Activated B cell treated with CpG ODN at 0.5 μM for 24 hours (primary cell): ENCODE measurements at regions not wholly inside any gene's neighbourhood (a gene's known extent, or its start where the extent isn't known, plus 50 kb on each side); places are given as distances from the start of the nearest gene placed in this dataset.

ENCODE experiments used
- ATAC-seq: fragments of 200-7000 bp; cut with Tn5 transposase; one replicate; pipeline ENCODE4 v1.10.0; 2021; ENCODE audit warnings: low read depth, mild to moderate bottlenecking, moderate library complexity
- CTCF ChIA-PET: fragments of 350-600 bp; sonication (Branson Sonifier 250); formaldehyde crosslinking; loops from one replicate; lab custom pipeline; 2021; ENCODE audit warnings: antibody characterized with exemption; lab: Charles Lee
- POLR2A ChIA-PET: fragments of 350-600 bp; sonication (Branson Sonifier 250); formaldehyde crosslinking; loops from one replicate; lab custom pipeline; 2021; ENCODE audit warnings: antibody characterized with exemption; lab: Charles Lee
- DNase-seq: peaks from one replicate; pipeline ENCODE4 v3.0.0; 2022
- H3K27ac Mint-ChIP-seq: one replicate; pipeline ENCODE4 v1.8.0; 2020; ENCODE audit warnings: mixed read lengths
- H3K27me3 Mint-ChIP-seq: one replicate; pipeline ENCODE4 v1.8.0; 2021; ENCODE audit warnings: mixed read lengths
- H3K36me3 Mint-ChIP-seq: one replicate; pipeline ENCODE4 v1.8.0; 2021; ENCODE audit warnings: low read depth, mixed read lengths
- H3K4me1 Mint-ChIP-seq: one replicate; pipeline ENCODE4 v1.8.0; 2021; ENCODE audit warnings: mixed read lengths
- H3K4me3 Mint-ChIP-seq: one replicate; pipeline ENCODE4 v1.8.0; 2020; ENCODE audit warnings: mild to moderate bottlenecking, mixed read lengths
- H3K9me3 Mint-ChIP-seq: one replicate; pipeline ENCODE4 v1.8.0; 2020; ENCODE audit warnings: mixed read lengths
- CTCF ChIP-seq: fragments of 200-600 bp; IDR thresholded peaks from one replicate; pipeline ENCODE4 v1.8.0; 2022; ENCODE audit warnings: antibody characterized with exemption, mild to moderate bottlenecking
- intact Hi-C: fragments of 100-400 bp; cut with micrococcal nuclease; formaldehyde crosslinking; loops from one replicate; pipeline ENCODE4 v1.15.1; 2024

- TF ChIP-seq CTCF: no peak
- Mint-ChIP-seq H3K4me3 (no peak overlapping the region), H3K36me3 (no peaks in the 10 kb centered on the region), H3K27ac (no peak overlapping the region), H3K9me3 (no peaks in the 10 kb centered on the region), H3K4me1 (no peaks in the 10 kb centered on the region), H3K27me3 (peaks cover 8% of the 10 kb centered on the region)
- ATAC-seq: no peak
- CTCF ChIA-PET: no interaction called here
- intact Hi-C loops: no loop called here
- POLR2A ChIA-PET: no interaction called here
- DNase-seq: no peak
Measured at GRCh38 chr2:129709956-129710598, 269.4 kb upstream of the RAB6C start.

- Mint-ChIP-seq H3K4me1 (no peaks in the 10 kb centered on the region), H3K27me3 (peaks cover 8% of the 10 kb centered on the region), H3K9me3 (no peaks in the 10 kb centered on the region), H3K4me3 (no peak overlapping the region), H3K36me3 (no peaks in the 10 kb centered on the region), H3K27ac (no peak overlapping the region)
- intact Hi-C loops: no loop called here
- ChIA-PET POLR2A (no interaction called here), CTCF (no interaction called here)
- no peak for TF ChIP-seq CTCF
- no peak for DNase-seq
- no peak for ATAC-seq
Measured at GRCh38 chr2:129710670-129711495, 268.6 kb upstream of the RAB6C start.

GRCh38 chr2:129711816-129712675 lies 267.4 kb upstream of the RAB6C start:
- intact Hi-C loops: no loop called here
- no peaks in the 10 kb centered on the region for H3K4me1 Mint-ChIP-seq

GRCh38 chr2:129712676-129712985 lies 266.8 kb upstream of the RAB6C start:
- TF ChIP-seq CTCF: no peak
- peaks cover 3% of the 10 kb centered on the region for H3K27me3 Mint-ChIP-seq
- no peaks in the 10 kb centered on the region for H3K36me3 Mint-ChIP-seq
- no peak overlapping the region for H3K4me3 Mint-ChIP-seq
- no peaks in the 10 kb centered on the region for H3K4me1 Mint-ChIP-seq
- H3K27ac Mint-ChIP-seq: no peak overlapping the region
- ATAC-seq: no peak
- no peak for DNase-seq
- ChIA-PET POLR2A (no interaction called here), CTCF (no interaction called here)
- intact Hi-C loops: no loop called here
- H3K9me3 Mint-ChIP-seq: no peaks in the 10 kb centered on the region

More at GRCh38 chr2:129711816-129712675, 267.4 kb upstream of the RAB6C start:
- no peak overlapping the region for H3K4me3 Mint-ChIP-seq
- ATAC-seq: no peak
- no peaks in the 10 kb centered on the region for H3K9me3 Mint-ChIP-seq
- H3K36me3 Mint-ChIP-seq: no peaks in the 10 kb centered on the region
- ChIA-PET POLR2A (no interaction called here), CTCF (no interaction called here)
- H3K27ac Mint-ChIP-seq: no peak overlapping the region
- DNase-seq: no peak
- TF ChIP-seq CTCF: no peak
- H3K27me3 Mint-ChIP-seq: peaks cover 3% of the 10 kb centered on the region

- CTCF ChIA-PET: no interaction called here
- no peaks in the 10 kb centered on the region for H3K36me3 Mint-ChIP-seq
- ATAC-seq (no peak), DNase-seq (no peak)
- POLR2A ChIA-PET: no interaction called here
- H3K27ac Mint-ChIP-seq: no peak overlapping the region
- intact Hi-C loops: no loop called here
- no peak for TF ChIP-seq CTCF
- H3K4me1 Mint-ChIP-seq: no peaks in the 10 kb centered on the region
- H3K4me3 Mint-ChIP-seq: no peak overlapping the region
- H3K9me3 Mint-ChIP-seq: no peaks in the 10 kb centered on the region
- H3K27me3 Mint-ChIP-seq: peaks cover 6% of the 10 kb centered on the region
Measured at GRCh38 chr2:129713337-129713736, 266.1 kb upstream of the RAB6C start.
